Prostate gland (tissue), 2 donors: ENCODE measurements at regions not wholly inside any gene's neighbourhood (a gene's known extent, or its start where the extent isn't known, plus 50 kb on each side); places are given as distances from the start of the nearest gene placed in this dataset.

Experiments used
- POLR2A ChIP-seq: fragments of 450-650 bp; IDR thresholded peaks from one replicate; pipeline ENCODE4 v1.6.1; 2016; ENCODE audit warnings: antibody characterized with exemption, mild to moderate bottlenecking
- POLR2AphosphoS5 ChIP-seq: sonication (generic); formaldehyde crosslinking; IDR thresholded peaks from one replicate; pipeline ENCODE4 v1.6.1; 2017; ENCODE audit warnings: antibody characterized with exemption
- TF ChIP-seq, protein P1 (sequence below), 4 experiments: fragments of 200-600 bp in 2 of 4; fragments of 450-650 bp in 2 of 4; sonication (generic) in 2 of 4; IDR thresholded peaks; 1 replicate in 3 of 4; 2 replicates in 1 of 4; pipeline ENCODE4 v1.5.1; 2016 to 2019; ENCODE audit warnings: antibody characterized with exemption in 4 of 4, mild to moderate bottlenecking in 2 of 4, moderate library complexity in 2 of 4

DNA sequence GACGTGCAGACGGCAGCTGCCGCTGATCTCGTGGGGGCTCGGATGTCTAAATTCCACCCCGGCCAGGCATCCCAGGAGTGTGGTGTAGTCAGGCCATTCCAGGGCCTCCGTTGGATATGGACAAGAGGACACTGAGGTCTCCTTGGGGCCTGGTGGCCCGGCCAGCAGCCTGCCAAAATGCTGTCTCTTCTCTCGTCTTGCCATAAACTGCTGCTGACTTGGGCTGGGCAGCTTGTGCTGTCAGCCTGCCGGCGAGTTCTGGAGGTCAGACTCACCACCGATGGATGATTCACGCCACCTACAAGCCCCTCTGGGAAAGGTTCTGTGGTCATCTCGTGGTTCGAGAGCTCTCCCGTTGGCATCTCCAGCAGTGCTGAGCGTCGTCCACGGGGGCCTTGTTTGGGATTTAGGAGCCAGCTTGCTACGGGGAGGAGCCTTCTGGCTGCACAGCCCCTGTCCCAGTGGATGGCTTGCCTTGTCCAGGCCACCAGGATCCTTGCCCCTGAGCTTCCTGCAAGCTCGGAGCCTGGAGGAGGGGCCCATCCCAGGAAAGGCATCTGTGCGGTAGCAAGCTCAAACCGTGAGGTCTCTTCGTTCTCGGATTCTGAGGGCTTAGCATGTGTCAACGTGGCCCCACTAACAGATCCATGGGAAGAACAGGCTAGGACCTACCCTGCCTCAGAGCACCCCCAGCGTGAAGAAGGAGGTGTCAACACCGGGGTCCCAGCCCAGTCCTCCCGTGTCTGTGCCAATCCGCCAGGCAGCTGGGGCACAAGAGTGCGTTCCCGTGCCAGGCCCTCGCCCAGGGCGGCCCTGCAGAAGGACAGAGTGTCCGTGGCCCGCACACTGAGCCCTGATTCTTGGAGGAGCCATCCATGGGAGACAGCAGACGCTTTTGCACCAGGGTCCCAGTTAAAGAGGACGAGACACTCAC lies 1114.1 kb downstream of the BRD1 start:
- TF ChIP-seq, protein P1, sequence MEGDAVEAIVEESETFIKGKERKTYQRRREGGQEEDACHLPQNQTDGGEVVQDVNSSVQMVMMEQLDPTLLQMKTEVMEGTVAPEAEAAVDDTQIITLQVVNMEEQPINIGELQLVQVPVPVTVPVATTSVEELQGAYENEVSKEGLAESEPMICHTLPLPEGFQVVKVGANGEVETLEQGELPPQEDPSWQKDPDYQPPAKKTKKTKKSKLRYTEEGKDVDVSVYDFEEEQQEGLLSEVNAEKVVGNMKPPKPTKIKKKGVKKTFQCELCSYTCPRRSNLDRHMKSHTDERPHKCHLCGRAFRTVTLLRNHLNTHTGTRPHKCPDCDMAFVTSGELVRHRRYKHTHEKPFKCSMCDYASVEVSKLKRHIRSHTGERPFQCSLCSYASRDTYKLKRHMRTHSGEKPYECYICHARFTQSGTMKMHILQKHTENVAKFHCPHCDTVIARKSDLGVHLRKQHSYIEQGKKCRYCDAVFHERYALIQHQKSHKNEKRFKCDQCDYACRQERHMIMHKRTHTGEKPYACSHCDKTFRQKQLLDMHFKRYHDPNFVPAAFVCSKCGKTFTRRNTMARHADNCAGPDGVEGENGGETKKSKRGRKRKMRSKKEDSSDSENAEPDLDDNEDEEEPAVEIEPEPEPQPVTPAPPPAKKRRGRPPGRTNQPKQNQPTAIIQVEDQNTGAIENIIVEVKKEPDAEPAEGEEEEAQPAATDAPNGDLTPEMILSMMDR (IDR thresholded peaks at IDR 0.05) = no peak
- TF ChIP-seq POLR2A = no peak
- TF ChIP-seq POLR2AphosphoS5 = no peak
